Uterus (tissue), 2 donors: ENCODE measurements at regions not wholly inside any gene's neighbourhood (a gene's known extent, or its start where the extent isn't known, plus 50 kb on each side); places are given as distances from the start of the nearest gene placed in this dataset.

Source experiments
- POLR2A ChIP-seq, 2 donors: fragments of 450-650 bp; IDR thresholded peaks; one replicate each; pipeline ENCODE4 v1.6.1; 2016; ENCODE audit warnings: antibody characterized with exemption in 2 of 2, mild to moderate bottlenecking in 1 of 2, moderate library complexity in 1 of 2
- TF ChIP-seq, protein P1 (sequence below), 4 experiments: fragments of 200-600 bp in 2 of 4; fragments of 450-650 bp in 2 of 4; sonication (generic) in 2 of 4; IDR thresholded peaks; one replicate each; pipeline ENCODE4 v1.5.1; 2016 to 2019; ENCODE audit warnings: antibody characterized with exemption in 4 of 4, mild to moderate bottlenecking in 2 of 4, moderate library complexity in 1 of 4

GRCh38 chr14:30204431-30204980 is 276.9 kb upstream of the PRKD1 start:
- TF ChIP-seq, protein P1, sequence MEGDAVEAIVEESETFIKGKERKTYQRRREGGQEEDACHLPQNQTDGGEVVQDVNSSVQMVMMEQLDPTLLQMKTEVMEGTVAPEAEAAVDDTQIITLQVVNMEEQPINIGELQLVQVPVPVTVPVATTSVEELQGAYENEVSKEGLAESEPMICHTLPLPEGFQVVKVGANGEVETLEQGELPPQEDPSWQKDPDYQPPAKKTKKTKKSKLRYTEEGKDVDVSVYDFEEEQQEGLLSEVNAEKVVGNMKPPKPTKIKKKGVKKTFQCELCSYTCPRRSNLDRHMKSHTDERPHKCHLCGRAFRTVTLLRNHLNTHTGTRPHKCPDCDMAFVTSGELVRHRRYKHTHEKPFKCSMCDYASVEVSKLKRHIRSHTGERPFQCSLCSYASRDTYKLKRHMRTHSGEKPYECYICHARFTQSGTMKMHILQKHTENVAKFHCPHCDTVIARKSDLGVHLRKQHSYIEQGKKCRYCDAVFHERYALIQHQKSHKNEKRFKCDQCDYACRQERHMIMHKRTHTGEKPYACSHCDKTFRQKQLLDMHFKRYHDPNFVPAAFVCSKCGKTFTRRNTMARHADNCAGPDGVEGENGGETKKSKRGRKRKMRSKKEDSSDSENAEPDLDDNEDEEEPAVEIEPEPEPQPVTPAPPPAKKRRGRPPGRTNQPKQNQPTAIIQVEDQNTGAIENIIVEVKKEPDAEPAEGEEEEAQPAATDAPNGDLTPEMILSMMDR (IDR thresholded peaks at IDR 0.05) = no peak
- TF ChIP-seq POLR2A (IDR thresholded peaks at IDR 0.05) = no peak
